SK-N-SH treated with all-trans-retinoic acid at 6 μM for 48 hours (cell line): ENCODE measurements at regions not wholly inside any gene's neighbourhood (a gene's known extent, or its start where the extent isn't known, plus 50 kb on each side); places are given as distances from the start of the nearest gene placed in this dataset.

Source experiments
- ATAC-seq: fragments of 200-7000 bp; cut with Tn5 transposase; 3 replicates; pipeline ENCODE4 v1.9.1; 2020; ENCODE audit warnings: mild to moderate bottlenecking, moderate library complexity
- ARNTL ChIP-seq: fragments of 450-650 bp; formaldehyde crosslinking; IDR thresholded peaks from 2 replicates; pipeline ENCODE4 v1.5.0; 2020; ENCODE audit warnings: low read depth, mild to moderate bottlenecking, moderate library complexity, borderline replicate concordance
- BACH2 ChIP-seq: fragments of 250-450 bp; sonication (Bioruptor Pico); IDR thresholded peaks from 2 replicates; pipeline ENCODE4 v1.9.0; 2021; ENCODE audit warnings: mild to moderate bottlenecking, borderline replicate concordance
- CSDC2 ChIP-seq: fragments of 250-450 bp; sonication (Bioruptor Pico); IDR thresholded peaks from 2 replicates; pipeline ENCODE4 v1.5.0; 2020; ENCODE audit warnings: mild to moderate bottlenecking, moderate library complexity
- ESRRG ChIP-seq: fragments of 250-450 bp; sonication (Bioruptor Pico); IDR thresholded peaks from 2 replicates; pipeline ENCODE4 v1.6.1; 2021; ENCODE audit warnings: mild to moderate bottlenecking
- ISL1 ChIP-seq: fragments of 250-450 bp; sonication (Bioruptor Pico); IDR thresholded peaks from 2 replicates; pipeline ENCODE4 v2.1.2; 2022; ENCODE audit warnings: mild to moderate bottlenecking, moderate library complexity
- OSR1 ChIP-seq: fragments of 250-450 bp; sonication (Bioruptor Pico); IDR thresholded peaks from 2 replicates; pipeline ENCODE4 v1.8.0; 2022; ENCODE audit warnings: moderate library complexity, mild to moderate bottlenecking, inconsistent platforms
- RARB ChIP-seq: fragments of 250-450 bp; sonication (Bioruptor Pico); IDR thresholded peaks from 2 replicates; pipeline ENCODE4 v1.8.0; 2021; ENCODE audit warnings: mild to moderate bottlenecking, moderate library complexity
- SNAI2 ChIP-seq: fragments of 250-450 bp; sonication (Bioruptor Pico); IDR thresholded peaks from 2 replicates; pipeline ENCODE4 v1.5.0; 2020; ENCODE audit warnings: mild to moderate bottlenecking, moderate library complexity
- TCF4 ChIP-seq: fragments of 250-450 bp; sonication (Bioruptor Pico); IDR thresholded peaks from 2 replicates; pipeline ENCODE4 v1.8.0; 2021; ENCODE audit warnings: mild to moderate bottlenecking, moderate library complexity, borderline replicate concordance
- TOX ChIP-seq: fragments of 250-450 bp; sonication (Bioruptor Pico); IDR thresholded peaks from 2 replicates; pipeline ENCODE4 v1.8.0; 2021; ENCODE audit warnings: mild to moderate bottlenecking, moderate library complexity, borderline replicate concordance
- ZC3H10 ChIP-seq: fragments of 250-450 bp; sonication (Bioruptor Pico); IDR thresholded peaks from 2 replicates; pipeline ENCODE4 v1.5.1; 2021; ENCODE audit warnings: mild to moderate bottlenecking, moderate library complexity
- ZFP3 ChIP-seq: fragments of 250-450 bp; sonication (Bioruptor Pico); IDR thresholded peaks from 2 replicates; pipeline ENCODE4 v1.5.0; 2020; ENCODE audit warnings: mild to moderate bottlenecking, moderate library complexity
- ZFP30 ChIP-seq: fragments of 450-650 bp; formaldehyde crosslinking; IDR thresholded peaks from 2 replicates; pipeline ENCODE4 v1.5.0; 2022; ENCODE audit warnings: mild to moderate bottlenecking, moderate library complexity
- ZNF565 ChIP-seq: fragments of 450-650 bp; formaldehyde crosslinking; conservative IDR thresholded peaks from 2 replicates; pipeline ENCODE4 v1.5.0; 2020; ENCODE audit warnings: low read depth, mild to moderate bottlenecking, moderate library complexity
- ZNF70 ChIP-seq: fragments of 450-650 bp; formaldehyde crosslinking; IDR thresholded peaks from 2 replicates; pipeline ENCODE4 v1.5.0; 2020; ENCODE audit warnings: mild to moderate bottlenecking, moderate library complexity
- TF ChIP-seq, protein P1 (sequence below): fragments of 250-450 bp; sonication (Bioruptor Pico); IDR thresholded peaks from 2 replicates; pipeline ENCODE4 v1.5.1; 2021; ENCODE audit warnings: mild to moderate bottlenecking, moderate library complexity
- TF ChIP-seq, protein P2 (sequence below): fragments of 250-450 bp; sonication (Bioruptor Pico); IDR thresholded peaks from 2 replicates; pipeline ENCODE4 v1.5.0; 2020; ENCODE audit warnings: mild to moderate bottlenecking, moderate library complexity
- TF ChIP-seq, protein P3 (sequence below): fragments of 250-450 bp; sonication (Bioruptor Pico); IDR thresholded peaks from 2 replicates; pipeline ENCODE4 v1.8.0; 2020; ENCODE audit warnings: mild to moderate bottlenecking, moderate library complexity, borderline replicate concordance
- TF ChIP-seq, protein P4 (sequence below): fragments of 250-450 bp; sonication (Bioruptor Pico); IDR thresholded peaks from 2 replicates; pipeline ENCODE4 v1.8.0; 2021; ENCODE audit warnings: low read depth, mild to moderate bottlenecking, moderate library complexity, borderline replicate concordance
- TF ChIP-seq, protein P5 (sequence below): fragments of 250-450 bp; sonication (Bioruptor Pico); IDR thresholded peaks from 2 replicates; pipeline ENCODE4 v1.5.1; 2020; ENCODE audit warnings: low read depth, mild to moderate bottlenecking, moderate library complexity

DNA sequence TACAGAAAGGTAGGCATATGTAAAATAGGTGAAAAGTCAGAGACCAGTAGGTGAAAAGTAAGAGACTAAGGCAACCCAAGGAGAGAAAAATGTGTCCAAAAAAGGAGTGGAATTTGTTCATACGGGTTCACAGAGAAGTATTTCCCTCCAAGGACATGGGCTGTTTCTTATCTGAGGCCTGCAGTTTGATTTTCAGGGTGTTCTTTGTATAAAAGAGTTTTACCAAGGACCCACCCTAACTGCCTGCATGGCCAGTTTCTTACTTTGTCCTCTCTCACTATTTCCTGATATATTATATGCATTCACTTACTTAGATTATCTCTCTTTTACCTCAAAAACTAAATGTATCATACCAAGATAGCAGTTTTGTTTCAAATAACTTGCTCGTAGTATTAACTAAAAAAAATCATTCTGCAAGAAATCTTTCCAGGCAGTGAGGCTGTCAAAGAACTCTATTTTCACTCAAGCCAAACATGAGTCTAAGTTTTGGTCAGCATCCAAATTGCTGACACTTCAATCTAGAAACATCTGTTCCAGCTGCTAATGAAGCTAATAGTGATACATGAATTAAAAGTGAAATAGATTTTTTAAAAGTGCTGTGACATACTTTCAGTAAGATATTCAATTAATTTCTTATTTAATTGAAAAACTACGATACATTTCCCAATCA lies 141.4 kb upstream of the SGCG start:
- TF ChIP-seq ZFP30 (CRISPR knock-in tag): no peak
- TF ChIP-seq, protein P1, sequence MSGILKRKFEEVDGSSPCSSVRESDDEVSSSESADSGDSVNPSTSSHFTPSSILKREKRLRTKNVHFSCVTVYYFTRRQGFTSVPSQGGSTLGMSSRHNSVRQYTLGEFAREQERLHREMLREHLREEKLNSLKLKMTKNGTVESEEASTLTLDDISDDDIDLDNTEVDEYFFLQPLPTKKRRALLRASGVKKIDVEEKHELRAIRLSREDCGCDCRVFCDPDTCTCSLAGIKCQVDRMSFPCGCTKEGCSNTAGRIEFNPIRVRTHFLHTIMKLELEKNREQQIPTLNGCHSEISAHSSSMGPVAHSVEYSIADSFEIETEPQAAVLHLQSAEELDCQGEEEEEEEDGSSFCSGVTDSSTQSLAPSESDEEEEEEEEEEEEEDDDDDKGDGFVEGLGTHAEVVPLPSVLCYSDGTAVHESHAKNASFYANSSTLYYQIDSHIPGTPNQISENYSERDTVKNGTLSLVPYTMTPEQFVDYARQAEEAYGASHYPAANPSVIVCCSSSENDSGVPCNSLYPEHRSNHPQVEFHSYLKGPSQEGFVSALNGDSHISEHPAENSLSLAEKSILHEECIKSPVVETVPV (CRISPR knock-in tag): no peak
- TF ChIP-seq, protein P2, sequence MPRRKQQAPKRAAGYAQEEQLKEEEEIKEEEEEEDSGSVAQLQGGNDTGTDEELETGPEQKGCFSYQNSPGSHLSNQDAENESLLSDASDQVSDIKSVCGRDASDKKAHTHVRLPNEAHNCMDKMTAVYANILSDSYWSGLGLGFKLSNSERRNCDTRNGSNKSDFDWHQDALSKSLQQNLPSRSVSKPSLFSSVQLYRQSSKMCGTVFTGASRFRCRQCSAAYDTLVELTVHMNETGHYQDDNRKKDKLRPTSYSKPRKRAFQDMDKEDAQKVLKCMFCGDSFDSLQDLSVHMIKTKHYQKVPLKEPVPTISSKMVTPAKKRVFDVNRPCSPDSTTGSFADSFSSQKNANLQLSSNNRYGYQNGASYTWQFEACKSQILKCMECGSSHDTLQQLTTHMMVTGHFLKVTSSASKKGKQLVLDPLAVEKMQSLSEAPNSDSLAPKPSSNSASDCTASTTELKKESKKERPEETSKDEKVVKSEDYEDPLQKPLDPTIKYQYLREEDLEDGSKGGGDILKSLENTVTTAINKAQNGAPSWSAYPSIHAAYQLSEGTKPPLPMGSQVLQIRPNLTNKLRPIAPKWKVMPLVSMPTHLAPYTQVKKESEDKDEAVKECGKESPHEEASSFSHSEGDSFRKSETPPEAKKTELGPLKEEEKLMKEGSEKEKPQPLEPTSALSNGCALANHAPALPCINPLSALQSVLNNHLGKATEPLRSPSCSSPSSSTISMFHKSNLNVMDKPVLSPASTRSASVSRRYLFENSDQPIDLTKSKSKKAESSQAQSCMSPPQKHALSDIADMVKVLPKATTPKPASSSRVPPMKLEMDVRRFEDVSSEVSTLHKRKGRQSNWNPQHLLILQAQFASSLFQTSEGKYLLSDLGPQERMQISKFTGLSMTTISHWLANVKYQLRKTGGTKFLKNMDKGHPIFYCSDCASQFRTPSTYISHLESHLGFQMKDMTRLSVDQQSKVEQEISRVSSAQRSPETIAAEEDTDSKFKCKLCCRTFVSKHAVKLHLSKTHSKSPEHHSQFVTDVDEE (CRISPR knock-in tag): no peak
- TF ChIP-seq ARNTL: no peak
- no peak for TF ChIP-seq ISL1 (CRISPR knock-in tag)
- TF ChIP-seq, protein P3, sequence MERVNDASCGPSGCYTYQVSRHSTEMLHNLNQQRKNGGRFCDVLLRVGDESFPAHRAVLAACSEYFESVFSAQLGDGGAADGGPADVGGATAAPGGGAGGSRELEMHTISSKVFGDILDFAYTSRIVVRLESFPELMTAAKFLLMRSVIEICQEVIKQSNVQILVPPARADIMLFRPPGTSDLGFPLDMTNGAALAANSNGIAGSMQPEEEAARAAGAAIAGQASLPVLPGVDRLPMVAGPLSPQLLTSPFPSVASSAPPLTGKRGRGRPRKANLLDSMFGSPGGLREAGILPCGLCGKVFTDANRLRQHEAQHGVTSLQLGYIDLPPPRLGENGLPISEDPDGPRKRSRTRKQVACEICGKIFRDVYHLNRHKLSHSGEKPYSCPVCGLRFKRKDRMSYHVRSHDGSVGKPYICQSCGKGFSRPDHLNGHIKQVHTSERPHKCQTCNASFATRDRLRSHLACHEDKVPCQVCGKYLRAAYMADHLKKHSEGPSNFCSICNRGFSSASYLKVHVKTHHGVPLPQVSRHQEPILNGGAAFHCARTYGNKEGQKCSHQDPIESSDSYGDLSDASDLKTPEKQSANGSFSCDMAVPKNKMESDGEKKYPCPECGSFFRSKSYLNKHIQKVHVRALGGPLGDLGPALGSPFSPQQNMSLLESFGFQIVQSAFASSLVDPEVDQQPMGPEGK (CRISPR knock-in tag): no peak
- TF ChIP-seq RARB: no peak
- no peak for TF ChIP-seq SNAI2 (CRISPR knock-in tag)
- no peak for TF ChIP-seq OSR1
- TF ChIP-seq ZFP3 (CRISPR knock-in tag): no peak
- TF ChIP-seq ZNF70: no peak
- no peak for TF ChIP-seq CSDC2 (CRISPR knock-in tag)
- TF ChIP-seq ZNF565 (CRISPR knock-in tag): no peak
- TF ChIP-seq ZC3H10 (CRISPR knock-in tag): no peak
- TF ChIP-seq BACH2 (CRISPR knock-in tag): no peak
- TF ChIP-seq, protein P4, sequence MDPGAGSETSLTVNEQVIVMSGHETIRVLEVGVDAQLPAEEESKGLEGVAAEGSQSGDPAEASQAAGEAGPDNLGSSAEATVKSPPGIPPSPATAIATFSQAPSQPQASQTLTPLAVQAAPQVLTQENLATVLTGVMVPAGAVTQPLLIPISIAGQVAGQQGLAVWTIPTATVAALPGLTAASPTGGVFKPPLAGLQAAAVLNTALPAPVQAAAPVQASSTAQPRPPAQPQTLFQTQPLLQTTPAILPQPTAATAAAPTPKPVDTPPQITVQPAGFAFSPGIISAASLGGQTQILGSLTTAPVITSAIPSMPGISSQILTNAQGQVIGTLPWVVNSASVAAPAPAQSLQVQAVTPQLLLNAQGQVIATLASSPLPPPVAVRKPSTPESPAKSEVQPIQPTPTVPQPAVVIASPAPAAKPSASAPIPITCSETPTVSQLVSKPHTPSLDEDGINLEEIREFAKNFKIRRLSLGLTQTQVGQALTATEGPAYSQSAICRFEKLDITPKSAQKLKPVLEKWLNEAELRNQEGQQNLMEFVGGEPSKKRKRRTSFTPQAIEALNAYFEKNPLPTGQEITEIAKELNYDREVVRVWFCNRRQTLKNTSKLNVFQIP: no peak
- no peak for TF ChIP-seq ESRRG (CRISPR knock-in tag)
- ATAC-seq: no peak

DNA sequence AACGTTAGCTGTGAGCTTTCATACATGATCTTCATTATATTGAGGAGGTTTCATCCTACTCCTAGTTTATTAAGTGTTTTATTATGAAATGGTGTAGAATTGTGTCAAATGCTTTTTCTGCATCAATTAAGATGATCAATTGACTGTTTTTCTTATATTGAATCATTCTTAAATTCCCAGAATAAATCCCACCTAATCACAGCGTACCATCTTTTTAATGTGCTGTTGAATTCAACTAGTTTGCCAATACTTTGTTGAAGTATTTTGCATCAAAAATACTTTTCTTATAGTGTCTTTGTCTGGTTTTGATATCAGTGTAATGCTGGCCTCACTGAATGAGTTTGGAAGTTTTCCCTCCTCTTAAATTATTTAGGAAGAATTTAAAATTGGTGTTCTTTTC lies 138.6 kb upstream of the SGCG start:
- no peak for TF ChIP-seq SNAI2 (CRISPR knock-in tag)
- TF ChIP-seq TCF4 (CRISPR knock-in tag): no peak
- TF ChIP-seq RARB: no peak
- TF ChIP-seq ARNTL: no peak
- TF ChIP-seq ZC3H10 (CRISPR knock-in tag): no peak
- TF ChIP-seq, protein P3 (CRISPR knock-in tag): no peak
- TF ChIP-seq, protein P5, sequence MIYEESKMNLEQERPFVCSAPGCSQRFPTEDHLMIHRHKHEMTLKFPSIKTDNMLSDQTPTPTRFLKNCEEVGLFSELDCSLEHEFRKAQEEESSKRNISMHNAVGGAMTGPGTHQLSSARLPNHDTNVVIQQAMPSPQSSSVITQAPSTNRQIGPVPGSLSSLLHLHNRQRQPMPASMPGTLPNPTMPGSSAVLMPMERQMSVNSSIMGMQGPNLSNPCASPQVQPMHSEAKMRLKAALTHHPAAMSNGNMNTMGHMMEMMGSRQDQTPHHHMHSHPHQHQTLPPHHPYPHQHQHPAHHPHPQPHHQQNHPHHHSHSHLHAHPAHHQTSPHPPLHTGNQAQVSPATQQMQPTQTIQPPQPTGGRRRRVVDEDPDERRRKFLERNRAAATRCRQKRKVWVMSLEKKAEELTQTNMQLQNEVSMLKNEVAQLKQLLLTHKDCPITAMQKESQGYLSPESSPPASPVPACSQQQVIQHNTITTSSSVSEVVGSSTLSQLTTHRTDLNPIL: no peak
- no peak for TF ChIP-seq ZNF565 (CRISPR knock-in tag)
- no peak for TF ChIP-seq TOX (CRISPR knock-in tag)
- no peak for TF ChIP-seq ISL1 (CRISPR knock-in tag)
- ATAC-seq: no peak
